SK-N-SH (cell line): ENCODE measurements at regions not wholly inside any gene's neighbourhood (a gene's known extent, or its start where the extent isn't known, plus 50 kb on each side); places are given as distances from the start of the nearest gene placed in this dataset.

Experiments used
- CTCF ChIA-PET: fragments of 300-600, 350-600 bp; formaldehyde crosslinking; extraction: SDS; loops from one replicate; lab custom pipeline; 2021; lab: Yijun Ruan, JAX
- POLR2A ChIA-PET: fragments of 350-600 bp; sonication (Branson Sonifier 250); formaldehyde crosslinking; extraction: SDS; loops from one replicate; lab custom pipeline; 2020; ENCODE audit warnings: antibody characterized with exemption, inconsistent platforms; lab: Yijun Ruan, JAX
- DNase-seq: peaks from one replicate; pipeline ENCODE4 v3.0.0; 2012
- H2AFZ ChIP-seq: fragments of 200-600 bp; sonication (generic); 2 replicates; pipeline ENCODE4 v1.8.1; 2016; ENCODE audit warnings: antibody characterized with exemption, mild to moderate bottlenecking, low read depth
- H3F3A ChIP-seq: fragments of 200-600 bp; sonication (generic); replicated peaks from 2 replicates; pipeline ENCODE3; 2016; ENCODE audit warnings: antibody characterized with exemption, mild to moderate bottlenecking; ENCODE audit not compliant: insufficient read depth
- H3K27ac ChIP-seq, 2 experiments: fragments of 200-500 bp in 1 of 2; fragments of 200-600 bp in 1 of 2; sonication (Bioruptor generic) in 1 of 2; sonication (generic), shearing (Covaris generic) in 1 of 2; 2 replicates each; pipeline versions ENCODE4 v1.5.1 to v1.6.1; 2014 to 2016; ENCODE audit warnings: low read depth in 2 of 2, inconsistent platforms in 1 of 2, low read length in 1 of 2, mild to moderate bottlenecking in 1 of 2, mixed read lengths in 1 of 2
- H3K27me3 ChIP-seq: fragments of 200-600 bp; sonication (generic), shearing (Covaris generic); 2 replicates; pipeline ENCODE4 v1.6.1; 2016; ENCODE audit warnings: mixed run types; ENCODE audit not compliant: insufficient read depth
- H3K36me3 ChIP-seq, 2 experiments: fragments of 200-500 bp in 1 of 2; fragments of 200-600 bp in 1 of 2; sonication (Bioruptor generic) in 1 of 2; sonication (generic) in 1 of 2; replicated peaks in 1 of 2; 2 replicates each; pipeline versions ENCODE3 to v1.5.1; 2014 to 2016; ENCODE audit warnings: low read length in 1 of 2, mild to moderate bottlenecking in 1 of 2; ENCODE audit not compliant: insufficient read depth in 2 of 2, control insufficient read depth in 1 of 2
- H3K4me1 ChIP-seq, 2 experiments: fragments of 200-500 bp in 1 of 2; fragments of 200-600 bp in 1 of 2; sonication (Bioruptor generic) in 1 of 2; sonication (generic), shearing (Covaris generic) in 1 of 2; 2 replicates each; pipeline versions ENCODE4 v1.5.1 to v1.6.1; 2014 to 2016; ENCODE audit warnings: low read depth in 1 of 2, low read length in 1 of 2, mixed run types in 1 of 2; ENCODE audit not compliant: insufficient read depth in 2 of 2, control insufficient read depth in 1 of 2
- H3K4me2 ChIP-seq: fragments of 200-600 bp; sonication (generic), shearing (Covaris generic); 2 replicates; pipeline ENCODE4 v1.6.1; 2017; ENCODE audit warnings: mixed run types
- H3K4me3 ChIP-seq, 2 experiments: fragments of 200-500 bp in 1 of 2; fragments of 200-600 bp in 1 of 2; sonication (Bioruptor generic) in 1 of 2; sonication (generic), shearing (Covaris generic) in 1 of 2; 2 replicates each; pipeline versions ENCODE4 v1.5.1 to v1.8.1; 2014 to 2016; ENCODE audit warnings: low read depth in 2 of 2, inconsistent platforms in 1 of 2, low read length in 1 of 2, mild to moderate bottlenecking in 1 of 2, mixed read lengths in 1 of 2, moderate library complexity in 1 of 2
- H3K79me2 ChIP-seq: fragments of 200-600 bp; sonication (generic); 2 replicates; pipeline ENCODE4 v1.8.1; 2017; ENCODE audit warnings: mild to moderate bottlenecking; ENCODE audit not compliant: insufficient read depth
- H3K9ac ChIP-seq: fragments of 200-600 bp; sonication (generic); 2 replicates; pipeline ENCODE4 v1.6.1; 2017; ENCODE audit warnings: mixed run types
- H3K9me2 ChIP-seq: fragments of 200-600 bp; sonication (generic); 2 replicates; pipeline ENCODE4 v1.6.1; 2017; ENCODE audit warnings: mixed run types
- H3K9me3 ChIP-seq: fragments of 200-600 bp; sonication (generic); 2 replicates; pipeline ENCODE4 v1.6.1; 2017; ENCODE audit warnings: mixed run types, mild to moderate bottlenecking, moderate library complexity
- H4K20me1 ChIP-seq: fragments of 200-600 bp; sonication (generic); 2 replicates; pipeline ENCODE4 v1.6.1; 2017; ENCODE audit warnings: mild to moderate bottlenecking, mixed run types; ENCODE audit not compliant: insufficient read depth
- CTCF ChIP-seq: fragments of 200-600 bp; sonication (generic); IDR thresholded peaks from 2 replicates; pipeline ENCODE4 v1.6.1; 2017; ENCODE audit warnings: antibody characterized with exemption, mild to moderate bottlenecking, moderate library complexity
- ELF1 ChIP-seq: IDR thresholded peaks from 2 replicates; pipeline ENCODE4 v1.4.0; 2012
- EP300 ChIP-seq, 2 experiments: IDR thresholded peaks; 2 replicates each; pipeline versions ENCODE4 v1.4.0 to v1.6.1; 2012; ENCODE audit warnings: borderline replicate concordance in 1 of 2, low read depth in 1 of 2, low read length in 1 of 2
- EZH2phosphoT487 ChIP-seq: fragments of 200-600 bp; sonication (generic); IDR thresholded peaks from 2 replicates; pipeline ENCODE4 v1.6.1; 2017; ENCODE audit warnings: low read depth, mixed run types, mild to moderate bottlenecking, antibody characterized with exemption, moderate library complexity, borderline replicate concordance
- FOSL2 ChIP-seq: IDR thresholded peaks from 2 replicates; pipeline ENCODE4 v1.4.0; 2012; ENCODE audit warnings: low read depth, mild to moderate bottlenecking, moderate library complexity, borderline replicate concordance
- FOXJ3 ChIP-seq: sonication (generic); formaldehyde crosslinking; IDR thresholded peaks from 2 replicates; pipeline ENCODE4 v1.5.1; 2020; ENCODE audit warnings: mild to moderate bottlenecking, missing genetic modification reagents
- FOXM1 ChIP-seq: IDR thresholded peaks from 2 replicates; pipeline ENCODE4 v1.4.0; 2012; ENCODE audit warnings: low read depth, mild to moderate bottlenecking
- GABPA ChIP-seq: IDR thresholded peaks from 2 replicates; pipeline ENCODE4 v1.4.0; 2012; ENCODE audit warnings: low read depth, mild to moderate bottlenecking
- IRF3 ChIP-seq: fragments of 150-350 bp; IDR thresholded peaks from 2 replicates; pipeline ENCODE4 v1.6.1; 2016; ENCODE audit warnings: mild to moderate bottlenecking, low read depth, low read length
- JUND ChIP-seq: IDR thresholded peaks from 2 replicates; pipeline ENCODE4 v1.4.0; 2012
- MEF2A ChIP-seq: IDR thresholded peaks from 2 replicates; pipeline ENCODE4 v1.4.0; 2012; ENCODE audit warnings: low read depth, borderline replicate concordance
- MXI1 ChIP-seq: IDR thresholded peaks from 2 replicates; pipeline ENCODE4 v1.6.1; 2012; ENCODE audit warnings: mild to moderate bottlenecking, low read depth, low read length, improper control_type of control experiment
- NFIC ChIP-seq: IDR thresholded peaks from 2 replicates; pipeline ENCODE4 v1.4.0; 2012; ENCODE audit warnings: borderline replicate concordance
- NRF1 ChIP-seq: IDR thresholded peaks from 2 replicates; pipeline ENCODE4 v1.6.1; 2012; ENCODE audit warnings: low read depth, mild to moderate bottlenecking, low read length
- PBX3 ChIP-seq: IDR thresholded peaks from 2 replicates; pipeline ENCODE4; 2012
- POLR2AphosphoS5 ChIP-seq: IDR thresholded peaks from 2 replicates; pipeline ENCODE4 v1.6.1; 2012; ENCODE audit warnings: low read depth, low read length
- RFX5 ChIP-seq: IDR thresholded peaks from 2 replicates; pipeline ENCODE4 v1.6.1; 2012; ENCODE audit warnings: mild to moderate bottlenecking, improper control_type of control experiment, low read length
- RXRA ChIP-seq: IDR thresholded peaks from 2 replicates; pipeline ENCODE4 v1.4.0; 2012; ENCODE audit warnings: low read depth, mild to moderate bottlenecking, borderline replicate concordance
- TAF1 ChIP-seq: IDR thresholded peaks from 2 replicates; pipeline ENCODE4 v1.6.1; 2012; ENCODE audit warnings: low read depth, mild to moderate bottlenecking, low read length, moderate library complexity, borderline replicate concordance
- TEAD4 ChIP-seq: IDR thresholded peaks from 2 replicates; pipeline ENCODE4 v1.4.0; 2012; ENCODE audit warnings: mild to moderate bottlenecking, borderline replicate concordance; ENCODE audit not compliant: insufficient read depth
- USF1 ChIP-seq: IDR thresholded peaks from 2 replicates; pipeline ENCODE4 v1.4.0; 2012; ENCODE audit warnings: low read depth, borderline replicate concordance
- USF2 ChIP-seq: fragments of 150-350 bp; IDR thresholded peaks from 2 replicates; pipeline ENCODE4 v1.6.1; 2017; ENCODE audit warnings: antibody characterized with exemption, low read length, low read depth, borderline replicate concordance
- YY1 ChIP-seq: IDR thresholded peaks from 2 replicates; pipeline ENCODE4 v1.4.0; 2012; ENCODE audit warnings: low read depth, mild to moderate bottlenecking
- WGBS: methylation state at CpG from one replicate; pipeline ENCODE4 v1.1.6; 2017; ENCODE audit warnings: low lambda C conversion rate; 5-methylcytosine and 5-hydroxymethylcytosine counted together

- TF ChIP-seq USF1 (no peak), RFX5 (no peak), EZH2phosphoT487 (no peak), NFIC (no peak)
- TF ChIP-seq, all 33 proteins: peak for 0
Observed at GRCh38 chr9:106737516-106737915, 125.5 kb upstream of the ZNF462 start (continued).

- no peak for DNase-seq
Observed at GRCh38 chr9:106738109-106738508, 124.9 kb upstream of the ZNF462 start.

More at GRCh38 chr9:106738109-106738508, 124.9 kb upstream of the ZNF462 start:
- Histone ChIP-seq H3K27me3 (no peaks in the 10 kb centered on the region), H3K79me2 (no peaks in the 10 kb centered on the region), H3K9ac (no peak overlapping the region), H3K9me3 (no peaks in the 10 kb centered on the region), H3K4me1 (no peaks in the 10 kb centered on the region), H3K27ac (no peak overlapping the region), H3K9me2 (no peaks in the 10 kb centered on the region), H3F3A (no peaks in the 10 kb centered on the region), H3K4me2 (no peak overlapping the region), H3K36me3 (no peaks in the 10 kb centered on the region), H3K4me3 (no peak overlapping the region), H2AFZ (no peak overlapping the region), H4K20me1 (no peaks in the 10 kb centered on the region)
- ChIA-PET POLR2A (no interaction called here), CTCF (no interaction called here)
- 84% methylated on average over 1 of the region's 1 CpG for WGBS
- TF ChIP-seq RXRA = no peak
- TF ChIP-seq JUND = no peak
- TF ChIP-seq TEAD4 = no peak
- TF ChIP-seq FOXJ3 (CRISPR knock-in tag) = no peak
- TF ChIP-seq EP300 (IDR thresholded peaks at IDR 0.05; ENCODE audit: borderline replicate concordance in 1 of 2, low read depth in 1 of 2, low read length in 1 of 2) = no peak
- TF ChIP-seq FOSL2 = no peak
- no peak for TF ChIP-seq YY1
- no peak for TF ChIP-seq USF2
- no peak for TF ChIP-seq NRF1
- no peak for TF ChIP-seq POLR2AphosphoS5
- no peak for TF ChIP-seq IRF3
- no peak for TF ChIP-seq TAF1
- TF ChIP-seq PBX3 = no peak
- no peak for TF ChIP-seq RFX5
- TF ChIP-seq CTCF = no peak
- TF ChIP-seq MEF2A = no peak
- no peak for TF ChIP-seq MXI1
- no peak for TF ChIP-seq GABPA
- TF ChIP-seq FOXM1 = no peak
- TF ChIP-seq ELF1 = no peak
